ENCODE measurements at regions not wholly inside any gene's neighbourhood (a gene's known extent, or its start where the extent isn't known, plus 50 kb on each side); places are given as distances from the start of the nearest gene placed in this dataset.

- H3K9me3 ChIP-seq (ENCODE audit: insufficient read depth, low read depth): no peaks in the 10 kb centered on the region
- H3K27ac ChIP-seq: no peak overlapping the region
- ChIA-PET CTCF (interaction anchor here (0.6 kb wide), 1 partner anchor 580 kb away, joined by 4 read pairs; no protein-coding TSS in a partner anchor), POLR2A (ENCODE audit: unreplicated experiment) (no interaction called here)
- H3K36me3 ChIP-seq (ENCODE audit: low read depth): peaks cover 25% of the 10 kb centered on the region; the same call in 1 of the 2 replicates
- intact Hi-C loops (cut with micrococcal nuclease; ENCODE audit: unreplicated experiment): no loop called here
- BruUV-seq (replicated peaks): no TSS peak
- H4K20me1 ChIP-seq (ENCODE audit: insufficient read depth): peaks cover 27% of the 10 kb centered on the region
- TF ChIP-seq EZH2 (IDR thresholded peaks at IDR 0.05; ENCODE audit: low read depth): no peak
- no peaks in the 10 kb centered on the region for H3K79me2 ChIP-seq (ENCODE audit: low read depth)
- no peaks in the 10 kb centered on the region for H3F3A ChIP-seq (ENCODE audit: insufficient read depth, low read depth)
- no peaks in the 10 kb centered on the region for H3K27me3 ChIP-seq (ENCODE audit: insufficient read depth, low read depth)
- no peaks in the 10 kb centered on the region for H3K4me1 ChIP-seq (replicated peaks; ENCODE audit: insufficient read depth)
- no peaks in the 10 kb centered on the region for H3K9me2 ChIP-seq (ENCODE audit: insufficient read depth)
- no peak for DNase-seq
- no peak overlapping the region for H3K4me3 ChIP-seq
- no peak overlapping the region for H2AFZ ChIP-seq
- H3K4me2 ChIP-seq: no peak overlapping the region
Observed at GRCh38 chr17:63382136-63382535, 64.0 kb downstream of the CYB561 start.
